ENCODE measurements at regions not wholly inside any gene's neighbourhood (a gene's known extent, or its start where the extent isn't known, plus 50 kb on each side); places are given as distances from the start of the nearest gene placed in this dataset.

DNA sequence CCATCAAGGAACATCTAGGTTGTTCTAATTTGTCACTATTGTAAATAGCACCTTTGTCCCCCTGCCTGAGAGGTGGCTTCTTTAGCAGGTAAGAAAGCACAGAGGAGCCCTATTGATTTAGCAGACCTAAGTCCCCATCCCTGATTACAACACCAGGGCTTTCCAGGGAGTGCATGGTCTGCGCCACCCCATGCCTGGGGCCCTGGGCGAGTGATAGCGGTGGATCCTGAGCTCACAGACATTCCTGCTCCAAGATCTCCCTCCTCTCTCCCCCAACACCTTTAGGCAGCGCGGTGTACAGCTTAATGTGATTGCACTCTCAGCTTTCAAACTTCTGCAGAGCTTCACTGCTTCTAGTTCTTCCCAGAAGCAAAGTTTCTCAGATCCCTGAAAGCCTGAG, 67.4 kb upstream of the WWC1 start:
- TF ChIP-seq FOXA1 (IDR thresholded peaks at IDR 0.05) (no peak), RAD21 (IDR thresholded peaks at IDR 0.05) (no peak), RXRA (IDR thresholded peaks at IDR 0.05) (no peak), JUND (IDR thresholded peaks at IDR 0.05) (no peak), GABPA (IDR thresholded peaks at IDR 0.05 in 1 of 2, conservative IDR thresholded peaks at IDR 0.05 in 1 of 2) (no peak), TAF1 (conservative IDR thresholded peaks at IDR 0.05) (no peak), ZBTB33 (IDR thresholded peaks at IDR 0.05) (no peak), HNF4A (conservative IDR thresholded peaks at IDR 0.05) (no peak), FOXA2 (IDR thresholded peaks at IDR 0.05) (no peak), NR2F2 (IDR thresholded peaks at IDR 0.05) (no peak), YY1 (IDR thresholded peaks at IDR 0.05) (no peak), SP1 (IDR thresholded peaks at IDR 0.05) (no peak), EGR1 (IDR thresholded peaks at IDR 0.05; ENCODE audit: low read depth in 2 of 2) (no peak), HNF4G (IDR thresholded peaks at IDR 0.05) (no peak)
- TF ChIP-seq, protein P1, sequence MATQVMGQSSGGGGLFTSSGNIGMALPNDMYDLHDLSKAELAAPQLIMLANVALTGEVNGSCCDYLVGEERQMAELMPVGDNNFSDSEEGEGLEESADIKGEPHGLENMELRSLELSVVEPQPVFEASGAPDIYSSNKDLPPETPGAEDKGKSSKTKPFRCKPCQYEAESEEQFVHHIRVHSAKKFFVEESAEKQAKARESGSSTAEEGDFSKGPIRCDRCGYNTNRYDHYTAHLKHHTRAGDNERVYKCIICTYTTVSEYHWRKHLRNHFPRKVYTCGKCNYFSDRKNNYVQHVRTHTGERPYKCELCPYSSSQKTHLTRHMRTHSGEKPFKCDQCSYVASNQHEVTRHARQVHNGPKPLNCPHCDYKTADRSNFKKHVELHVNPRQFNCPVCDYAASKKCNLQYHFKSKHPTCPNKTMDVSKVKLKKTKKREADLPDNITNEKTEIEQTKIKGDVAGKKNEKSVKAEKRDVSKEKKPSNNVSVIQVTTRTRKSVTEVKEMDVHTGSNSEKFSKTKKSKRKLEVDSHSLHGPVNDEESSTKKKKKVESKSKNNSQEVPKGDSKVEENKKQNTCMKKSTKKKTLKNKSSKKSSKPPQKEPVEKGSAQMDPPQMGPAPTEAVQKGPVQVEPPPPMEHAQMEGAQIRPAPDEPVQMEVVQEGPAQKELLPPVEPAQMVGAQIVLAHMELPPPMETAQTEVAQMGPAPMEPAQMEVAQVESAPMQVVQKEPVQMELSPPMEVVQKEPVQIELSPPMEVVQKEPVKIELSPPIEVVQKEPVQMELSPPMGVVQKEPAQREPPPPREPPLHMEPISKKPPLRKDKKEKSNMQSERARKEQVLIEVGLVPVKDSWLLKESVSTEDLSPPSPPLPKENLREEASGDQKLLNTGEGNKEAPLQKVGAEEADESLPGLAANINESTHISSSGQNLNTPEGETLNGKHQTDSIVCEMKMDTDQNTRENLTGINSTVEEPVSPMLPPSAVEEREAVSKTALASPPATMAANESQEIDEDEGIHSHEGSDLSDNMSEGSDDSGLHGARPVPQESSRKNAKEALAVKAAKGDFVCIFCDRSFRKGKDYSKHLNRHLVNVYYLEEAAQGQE (IDR thresholded peaks at IDR 0.05) = no peak
- TF ChIP-seq, protein P2, sequence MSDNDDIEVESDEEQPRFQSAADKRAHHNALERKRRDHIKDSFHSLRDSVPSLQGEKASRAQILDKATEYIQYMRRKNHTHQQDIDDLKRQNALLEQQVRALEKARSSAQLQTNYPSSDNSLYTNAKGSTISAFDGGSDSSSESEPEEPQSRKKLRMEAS (IDR thresholded peaks at IDR 0.05) = no peak
- TF ChIP-seq, protein P3, sequence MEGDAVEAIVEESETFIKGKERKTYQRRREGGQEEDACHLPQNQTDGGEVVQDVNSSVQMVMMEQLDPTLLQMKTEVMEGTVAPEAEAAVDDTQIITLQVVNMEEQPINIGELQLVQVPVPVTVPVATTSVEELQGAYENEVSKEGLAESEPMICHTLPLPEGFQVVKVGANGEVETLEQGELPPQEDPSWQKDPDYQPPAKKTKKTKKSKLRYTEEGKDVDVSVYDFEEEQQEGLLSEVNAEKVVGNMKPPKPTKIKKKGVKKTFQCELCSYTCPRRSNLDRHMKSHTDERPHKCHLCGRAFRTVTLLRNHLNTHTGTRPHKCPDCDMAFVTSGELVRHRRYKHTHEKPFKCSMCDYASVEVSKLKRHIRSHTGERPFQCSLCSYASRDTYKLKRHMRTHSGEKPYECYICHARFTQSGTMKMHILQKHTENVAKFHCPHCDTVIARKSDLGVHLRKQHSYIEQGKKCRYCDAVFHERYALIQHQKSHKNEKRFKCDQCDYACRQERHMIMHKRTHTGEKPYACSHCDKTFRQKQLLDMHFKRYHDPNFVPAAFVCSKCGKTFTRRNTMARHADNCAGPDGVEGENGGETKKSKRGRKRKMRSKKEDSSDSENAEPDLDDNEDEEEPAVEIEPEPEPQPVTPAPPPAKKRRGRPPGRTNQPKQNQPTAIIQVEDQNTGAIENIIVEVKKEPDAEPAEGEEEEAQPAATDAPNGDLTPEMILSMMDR (IDR thresholded peaks at IDR 0.05; ENCODE audit: low read depth, low read length, missing input control) = no peak
- TF ChIP-seq, protein P4, sequence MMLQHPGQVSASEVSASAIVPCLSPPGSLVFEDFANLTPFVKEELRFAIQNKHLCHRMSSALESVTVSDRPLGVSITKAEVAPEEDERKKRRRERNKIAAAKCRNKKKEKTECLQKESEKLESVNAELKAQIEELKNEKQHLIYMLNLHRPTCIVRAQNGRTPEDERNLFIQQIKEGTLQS (IDR thresholded peaks at IDR 0.05) = no peak
- Histone ChIP-seq H3K27ac (ENCODE audit: low read depth in 1 of 2, low read length in 2 of 2) (no peak overlapping the region), H3K27me3 (ENCODE audit: control insufficient read depth in 4 of 4, insufficient read depth in 4 of 4, low read length in 3 of 4) (no peaks in the 10 kb centered on the region), H3K36me3 (ENCODE audit: control insufficient read depth in 4 of 4, insufficient read depth in 3 of 4, low read depth in 1 of 4, low read length in 3 of 4) (no peaks in the 10 kb centered on the region), H3K9me3 (ENCODE audit: control insufficient read depth in 4 of 4, low read length in 3 of 4) (no peaks in the 10 kb centered on the region), H3K4me3 (ENCODE audit: low read depth in 1 of 3, low read length in 3 of 3) (no peak overlapping the region), H3K9ac (ENCODE audit: low read depth in 1 of 2, low read length in 2 of 2) (no peak overlapping the region), H3K4me1 (ENCODE audit: control insufficient read depth in 4 of 4, insufficient read depth in 4 of 4, low read length in 3 of 4) (peaks cover 0 to 3% (median 0%) of the 10 kb centered on the region in 4 donors)
- DNase-seq (ENCODE audit: low spot score) = no peak
- 68% methylated on average over 5 of the region's 5 CpGs for WGBS

Measured in liver (tissue), 8 donors.